Sigmoid colon (tissue), 6 donors: ENCODE measurements at regions not wholly inside any gene's neighbourhood (a gene's known extent, or its start where the extent isn't known, plus 50 kb on each side); places are given as distances from the start of the nearest gene placed in this dataset.
"Not testable (repeated sequence)": the region's sequence is repeated elsewhere in the genome, so short reads cannot be mapped to it uniquely, and the experiment has no call there.

Experiments used
- DNase-seq: peaks from one replicate; pipeline ENCODE4 v3.0.0-alpha.2; 2019
- H3K27ac ChIP-seq, 4 donors: fragments of 200-600 bp; sonication (generic); one replicate each; pipeline ENCODE4 v1.5.1; 2016 to 2019; ENCODE audit warnings: mild to moderate bottlenecking in 1 of 4
- H3K27me3 ChIP-seq, 3 donors: fragments of 200-600 bp; sonication (generic); one replicate each; pipeline ENCODE4 v1.5.1; 2019; ENCODE audit warnings: mild to moderate bottlenecking in 1 of 3
- H3K36me3 ChIP-seq, 4 donors: fragments of 200-600 bp; sonication (generic); one replicate each; pipeline ENCODE4 v1.5.1; 2016 to 2019
- H3K4me1 ChIP-seq, 4 donors: fragments of 200-600 bp; sonication (generic); one replicate each; pipeline ENCODE4 v1.5.1; 2017 to 2019
- H3K4me3 ChIP-seq, 4 donors: fragments of 200-600 bp; sonication (generic); one replicate each; pipeline ENCODE4 v1.5.1; 2017 to 2019; ENCODE audit warnings: mild to moderate bottlenecking in 2 of 4, moderate library complexity in 1 of 4
- H3K9me3 ChIP-seq, 4 donors: fragments of 200-600 bp in 3 of 4; sonication (generic) in 3 of 4; one replicate each; pipeline versions ENCODE4 v1.5.1 to v1.6.1; 2013 to 2019
- CTCF ChIP-seq, 4 experiments: fragments of 450-650 bp in 3 of 4; fragments of 200-600 bp in 1 of 4; IDR thresholded peaks; one replicate each; pipeline ENCODE4 v1.5.1; 2016 to 2019; ENCODE audit warnings: antibody characterized with exemption in 4 of 4, mild to moderate bottlenecking in 3 of 4, moderate library complexity in 2 of 4
- EP300 ChIP-seq, 4 donors: sonication (generic); formaldehyde crosslinking; IDR thresholded peaks; one replicate each; pipeline ENCODE4 v1.6.1; 2017; ENCODE audit warnings: antibody characterized with exemption in 4 of 4
- POLR2A ChIP-seq, 2 donors: fragments of 450-650 bp; IDR thresholded peaks; one replicate each; pipeline ENCODE4 v1.6.1; 2016; ENCODE audit warnings: antibody characterized with exemption in 2 of 2, mild to moderate bottlenecking in 2 of 2, moderate library complexity in 2 of 2
- POLR2AphosphoS5 ChIP-seq, 4 donors: sonication (generic); formaldehyde crosslinking; IDR thresholded peaks; one replicate each; pipeline ENCODE4 v1.6.1; 2017; ENCODE audit warnings: antibody characterized with exemption in 4 of 4
- WGBS, 2 donors: extraction: QIAGEN DNeasy Blood & Tissue Kit; methylation state at CpG; one replicate each; pipeline ENCODE4 v1.1.7; 2013; 5-methylcytosine and 5-hydroxymethylcytosine counted together
- intact Hi-C: fragments of 100-400 bp; cut with DNase I; formaldehyde crosslinking; loops from one replicate; pipeline ENCODE4 v1.15.1; 2023
- donor health status: healthy with polysubstance abuse.
- donor health status: healthy.

GRCh38 chr3:150128126-150128525 lies 157.4 kb upstream of the PFN2 start:
- no peaks in the 10 kb centered on the region for H3K27me3 ChIP-seq
- intact Hi-C loops, result no loop called here

GRCh38 chr3:150127011-150127490 lies 156.4 kb upstream of the PFN2 start:
- no peaks in the 10 kb centered on the region for H3K9me3 ChIP-seq
- DNase-seq, result no peak
- no peaks in the 10 kb centered on the region for H3K36me3 ChIP-seq
- H3K27me3 ChIP-seq, result no peaks in the 10 kb centered on the region
- no peak overlapping the region for H3K27ac ChIP-seq
- TF ChIP-seq POLR2A (IDR thresholded peaks at IDR 0.05), result no peak
- no peak for TF ChIP-seq POLR2AphosphoS5 (IDR thresholded peaks at IDR 0.05)
- no peak for TF ChIP-seq EP300 (IDR thresholded peaks at IDR 0.05)
- TF ChIP-seq CTCF (IDR thresholded peaks at IDR 0.05), result no peak
- no peak overlapping the region for H3K4me3 ChIP-seq
- intact Hi-C loops, result no loop called here
- 74 to 79% methylated on average over 7 of the region's 7 CpGs for WGBS, 2 donors
- H3K4me1 ChIP-seq, result no peaks in the 10 kb centered on the region

More at GRCh38 chr3:150128126-150128525, 157.4 kb upstream of the PFN2 start:
- H3K9me3 ChIP-seq, result no peaks in the 10 kb centered on the region
- no peak overlapping the region for H3K27ac ChIP-seq
- no peaks in the 10 kb centered on the region for H3K36me3 ChIP-seq
- no peak for DNase-seq
- H3K4me3 ChIP-seq, result no peak overlapping the region
- WGBS, 2 donors, result 56 to 61% methylated on average over 3 of the region's 3 CpGs
- TF ChIP-seq POLR2AphosphoS5 (IDR thresholded peaks at IDR 0.05), result no peak
- TF ChIP-seq EP300 (IDR thresholded peaks at IDR 0.05), result no peak
- no peak for TF ChIP-seq POLR2A (IDR thresholded peaks at IDR 0.05)
- TF ChIP-seq CTCF (IDR thresholded peaks at IDR 0.05), result no peak
- H3K4me1 ChIP-seq, result no peaks in the 10 kb centered on the region

- no peak overlapping the region for H3K4me3 ChIP-seq
- intact Hi-C loops, result no loop called here
- TF ChIP-seq EP300 (IDR thresholded peaks at IDR 0.05), result no peak
- TF ChIP-seq POLR2A (IDR thresholded peaks at IDR 0.05), result no peak
- TF ChIP-seq CTCF (IDR thresholded peaks at IDR 0.05), result no peak
- TF ChIP-seq POLR2AphosphoS5 (IDR thresholded peaks at IDR 0.05), result no peak
- H3K4me1 ChIP-seq, result no peaks in the 10 kb centered on the region
- WGBS, 2 donors, result 85 to 93% methylated on average over 2 of the region's 2 CpGs
- H3K36me3 ChIP-seq, result no peaks in the 10 kb centered on the region
- no peaks in the 10 kb centered on the region for H3K9me3 ChIP-seq
- no peaks in the 10 kb centered on the region for H3K27me3 ChIP-seq
- H3K27ac ChIP-seq, result no peak overlapping the region
- no peak for DNase-seq
These were observed 153.4 kb upstream of the PFN2 start for GRCh38 chr3:150124142-150124541.

GRCh38 chr3:150123249-150123648 lies 152.6 kb upstream of the PFN2 start:
- DNase-seq, H3K4me1 ChIP-seq, H3K36me3 ChIP-seq, H3K9me3 ChIP-seq, H3K27me3 ChIP-seq, H3K27ac ChIP-seq, intact Hi-C loops, H3K4me3 ChIP-seq: not testable (repeated sequence)
- WGBS, 2 donors, result 45 to 79% methylated on average over 2 of the region's 2 CpGs

GRCh38 chr3:150118219-150118618 lies 147.5 kb upstream of the PFN2 start:
- Histone ChIP-seq H3K4me3 (no peak overlapping the region), H3K4me1 (no peaks in the 10 kb centered on the region), H3K9me3 (no peaks in the 10 kb centered on the region), H3K36me3 (no peaks in the 10 kb centered on the region), H3K27me3 (no peaks in the 10 kb centered on the region), H3K27ac (no peak overlapping the region)
- 88 to 93% methylated on average over 1 of the region's 1 CpG for WGBS, 2 donors
- intact Hi-C loops, result no loop called here
- TF ChIP-seq POLR2A (IDR thresholded peaks at IDR 0.05) (no peak), POLR2AphosphoS5 (IDR thresholded peaks at IDR 0.05) (no peak), CTCF (IDR thresholded peaks at IDR 0.05) (no peak), EP300 (IDR thresholded peaks at IDR 0.05) (no peak)
- DNase-seq, result no peak
